RWPE2 (cell line): ENCODE measurements at regions not wholly inside any gene's neighbourhood (a gene's known extent, or its start where the extent isn't known, plus 50 kb on each side); places are given as distances from the start of the nearest gene placed in this dataset.

Source experiments
- ATAC-seq: fragments of 200-7000 bp; cut with Tn5 transposase; 3 replicates; pipeline ENCODE4 v1.9.1; 2021; ENCODE audit warnings: low read depth
- DNase-seq: peaks from one replicate; pipeline ENCODE4 v3.0.0-alpha.2; 2020; ENCODE audit warnings: low spot score
- H3K27ac ChIP-seq: fragments of 450-650 bp; 2 replicates; pipeline ENCODE4 v1.5.1; 2017; ENCODE audit warnings: mild to moderate bottlenecking; ENCODE audit not compliant: poor library complexity, severe bottlenecking
- H3K27me3 ChIP-seq: fragments of 250-450 bp; sonication (Bioruptor Pico); 2 replicates; pipeline ENCODE4 v1.5.1; 2021; ENCODE audit warnings: mild to moderate bottlenecking, moderate library complexity; ENCODE audit not compliant: insufficient read depth, poor library complexity, severe bottlenecking
- H3K36me3 ChIP-seq: fragments of 250-450 bp; sonication (Bioruptor Pico); 2 replicates; pipeline ENCODE4 v1.5.1; 2020; ENCODE audit warnings: low read depth, mild to moderate bottlenecking, moderate library complexity
- H3K4me1 ChIP-seq: fragments of 250-450 bp; sonication (Bioruptor Pico); 2 replicates; pipeline ENCODE4 v1.5.1; 2021; ENCODE audit warnings: mild to moderate bottlenecking, moderate library complexity; ENCODE audit not compliant: insufficient read depth, poor library complexity, severe bottlenecking
- H3K4me3 ChIP-seq: fragments of 250-450 bp; sonication (Bioruptor Pico); 2 replicates; pipeline ENCODE4 v1.5.1; 2021; ENCODE audit warnings: mild to moderate bottlenecking, moderate library complexity; ENCODE audit not compliant: severe bottlenecking
- H3K9me3 ChIP-seq: fragments of 250-450 bp; sonication (Bioruptor Pico); 2 replicates; pipeline ENCODE4 v1.5.1; 2021; ENCODE audit warnings: mild to moderate bottlenecking, moderate library complexity; ENCODE audit not compliant: severe bottlenecking
- TF ChIP-seq, protein P1 (sequence below): fragments of 450-650 bp; IDR thresholded peaks from one replicate; pipeline ENCODE4 v1.5.1; 2017; ENCODE audit warnings: mild to moderate bottlenecking, moderate library complexity; ENCODE audit not compliant: poor library complexity, severe bottlenecking

DNA sequence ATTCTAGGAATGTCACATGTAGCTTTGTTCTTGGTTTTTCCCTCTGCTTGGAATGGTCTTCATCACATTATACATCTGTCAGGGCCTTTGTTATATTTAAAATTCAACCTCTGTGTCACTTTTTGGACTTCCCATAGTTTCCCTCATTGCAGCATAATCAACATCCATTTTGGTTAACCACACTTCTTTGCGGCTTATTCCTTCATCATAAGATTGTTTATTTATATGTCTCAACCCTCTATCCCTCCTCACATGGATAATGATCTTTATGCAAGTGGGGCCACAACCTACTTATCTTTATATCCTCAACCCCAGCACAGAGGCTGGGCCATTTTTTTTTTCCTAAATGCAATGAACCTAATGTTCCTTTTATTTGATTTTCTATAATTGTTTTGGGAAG is 260.0 kb upstream of the THBS1 start:
- TF ChIP-seq, protein P1, sequence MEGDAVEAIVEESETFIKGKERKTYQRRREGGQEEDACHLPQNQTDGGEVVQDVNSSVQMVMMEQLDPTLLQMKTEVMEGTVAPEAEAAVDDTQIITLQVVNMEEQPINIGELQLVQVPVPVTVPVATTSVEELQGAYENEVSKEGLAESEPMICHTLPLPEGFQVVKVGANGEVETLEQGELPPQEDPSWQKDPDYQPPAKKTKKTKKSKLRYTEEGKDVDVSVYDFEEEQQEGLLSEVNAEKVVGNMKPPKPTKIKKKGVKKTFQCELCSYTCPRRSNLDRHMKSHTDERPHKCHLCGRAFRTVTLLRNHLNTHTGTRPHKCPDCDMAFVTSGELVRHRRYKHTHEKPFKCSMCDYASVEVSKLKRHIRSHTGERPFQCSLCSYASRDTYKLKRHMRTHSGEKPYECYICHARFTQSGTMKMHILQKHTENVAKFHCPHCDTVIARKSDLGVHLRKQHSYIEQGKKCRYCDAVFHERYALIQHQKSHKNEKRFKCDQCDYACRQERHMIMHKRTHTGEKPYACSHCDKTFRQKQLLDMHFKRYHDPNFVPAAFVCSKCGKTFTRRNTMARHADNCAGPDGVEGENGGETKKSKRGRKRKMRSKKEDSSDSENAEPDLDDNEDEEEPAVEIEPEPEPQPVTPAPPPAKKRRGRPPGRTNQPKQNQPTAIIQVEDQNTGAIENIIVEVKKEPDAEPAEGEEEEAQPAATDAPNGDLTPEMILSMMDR, result no peak
- ATAC-seq (no peak), DNase-seq (no peak)
- no peak overlapping the region for H3K27ac ChIP-seq
- H3K9me3 ChIP-seq, result peaks cover 9% of the 10 kb centered on the region
- no peak overlapping the region for H3K4me3 ChIP-seq
- 0 out of 2 replicates have a peak, but pooled peaks cover 3% of the 10 kb centered on the region for H3K36me3 ChIP-seq
- H3K27me3 ChIP-seq, result no peaks in the 10 kb centered on the region
- H3K4me1 ChIP-seq, result no peaks in the 10 kb centered on the region

DNA sequence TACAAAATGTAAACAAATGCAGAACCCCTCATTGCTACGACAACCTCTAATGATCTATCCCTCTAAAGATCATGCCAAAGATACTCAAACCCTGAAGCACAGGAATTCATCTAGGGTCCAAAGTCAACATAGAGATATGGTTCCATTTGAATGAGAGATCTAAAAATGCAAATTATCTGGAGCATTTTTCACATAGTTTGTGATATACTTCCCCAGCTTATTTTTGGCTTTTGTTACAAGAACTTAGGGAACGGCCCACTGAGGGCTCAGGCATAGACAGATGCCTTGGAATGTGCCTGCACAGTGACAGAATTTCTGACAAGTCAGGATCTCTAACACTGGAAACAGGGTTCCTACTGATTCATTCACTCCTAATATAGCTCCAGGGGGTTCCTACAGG is 258.9 kb upstream of the THBS1 start:
- Histone ChIP-seq H3K36me3 (0 out of 2 replicates have a peak, but pooled peaks cover 3% of the 10 kb centered on the region), H3K27me3 (no peaks in the 10 kb centered on the region), H3K9me3 (peaks cover 9% of the 10 kb centered on the region), H3K4me3 (no peak overlapping the region), H3K4me1 (no peaks in the 10 kb centered on the region), H3K27ac (no peak overlapping the region)
- ATAC-seq (no peak), DNase-seq (no peak)
- TF ChIP-seq, protein P1, result no peak

DNA sequence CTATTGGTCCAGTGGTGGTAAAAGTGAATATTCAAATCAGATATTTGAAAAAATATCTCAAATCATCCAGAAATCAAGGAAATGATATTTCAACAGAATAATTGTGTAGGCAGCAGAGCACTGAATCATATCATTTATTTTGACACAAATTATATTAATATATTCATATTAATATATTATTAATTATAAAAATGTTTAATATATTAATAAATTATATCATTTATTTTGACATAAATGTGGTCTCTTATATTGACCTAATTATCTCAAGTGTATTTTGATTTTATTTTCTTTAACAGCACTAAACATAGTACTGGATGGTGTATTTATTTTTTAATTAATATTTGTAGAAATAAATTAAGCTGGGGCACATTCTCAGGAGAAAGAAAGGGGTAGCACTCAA is 257.7 kb upstream of the THBS1 start:
- TF ChIP-seq, protein P1, result no peak
- ATAC-seq, result no peak
- no peaks in the 10 kb centered on the region for H3K27me3 ChIP-seq
- H3K4me1 ChIP-seq, result no peaks in the 10 kb centered on the region
- 0 out of 2 replicates have a peak, but pooled peaks cover 3% of the 10 kb centered on the region for H3K36me3 ChIP-seq
- H3K4me3 ChIP-seq, result no peak overlapping the region
- H3K9me3 ChIP-seq, result peaks cover 9% of the 10 kb centered on the region
- no peak overlapping the region for H3K27ac ChIP-seq
- no peak for DNase-seq

DNA sequence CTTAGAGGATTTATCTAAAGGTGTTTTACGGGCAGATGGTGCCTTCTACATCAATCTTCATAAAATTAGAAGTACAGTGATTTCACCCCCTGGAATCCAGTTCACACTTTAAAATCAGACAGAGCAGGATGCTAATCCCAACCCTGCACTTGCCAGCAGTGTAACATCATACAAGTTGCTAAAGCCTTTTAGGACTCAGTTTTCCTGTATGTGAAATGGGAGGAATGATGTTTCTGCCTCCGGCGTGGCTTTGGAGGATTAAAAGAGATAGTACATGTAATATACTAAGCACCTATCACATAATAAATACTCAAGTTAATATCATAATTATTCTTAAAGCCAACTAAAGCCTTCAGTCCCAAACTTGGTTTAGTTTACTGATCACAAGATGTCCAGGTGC is 257.2 kb upstream of the THBS1 start:
- H3K4me1 ChIP-seq, result no peaks in the 10 kb centered on the region
- H3K4me3 ChIP-seq, result no peak overlapping the region
- peaks cover 9% of the 10 kb centered on the region for H3K9me3 ChIP-seq
- H3K36me3 ChIP-seq, result no peaks in the 10 kb centered on the region
- no peaks in the 10 kb centered on the region for H3K27me3 ChIP-seq
- DNase-seq (no peak), ATAC-seq (no peak)
- H3K27ac ChIP-seq, result no peak overlapping the region
- TF ChIP-seq, protein P1, result no peak

DNA sequence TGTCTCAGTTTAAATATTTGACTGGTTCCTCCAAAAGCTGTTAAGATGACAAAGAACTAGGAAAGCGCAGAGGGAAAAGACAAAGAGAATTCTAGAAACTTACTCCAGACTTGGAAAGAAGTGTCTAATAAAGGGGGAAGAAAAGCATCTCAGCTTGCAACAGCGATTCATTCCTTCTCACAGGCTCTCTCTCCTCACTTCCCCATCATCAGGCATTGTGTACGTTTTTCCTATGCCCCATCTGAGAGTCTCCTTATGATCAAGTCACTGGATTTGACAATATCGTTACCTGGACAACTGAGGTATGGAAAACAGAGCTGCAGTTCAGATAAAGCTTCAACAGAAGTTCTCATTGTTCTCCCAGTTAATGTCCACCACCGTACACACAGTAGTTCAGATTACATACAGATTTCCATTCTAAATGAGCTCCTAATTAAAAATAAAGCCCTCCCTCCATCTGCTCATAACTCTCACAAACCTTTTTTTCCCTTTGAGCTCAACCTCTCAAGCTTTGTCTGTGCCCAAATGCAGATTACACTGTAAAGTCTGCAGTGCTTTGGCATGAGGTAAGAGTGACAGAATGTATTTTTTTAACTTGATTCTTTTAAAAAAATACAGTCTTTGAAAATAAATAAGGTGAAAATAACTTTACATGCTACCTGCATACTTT is 254.4 kb upstream of the THBS1 start:
- no peaks in the 10 kb centered on the region for H3K36me3 ChIP-seq
- H3K27me3 ChIP-seq, result no peaks in the 10 kb centered on the region
- TF ChIP-seq, protein P1, result no peak
- H3K4me1 ChIP-seq, result peaks cover under 1% of the 10 kb centered on the region
- H3K9me3 ChIP-seq, result no peaks in the 10 kb centered on the region
- ATAC-seq (no peak), DNase-seq (no peak)
- H3K27ac ChIP-seq, result no peak overlapping the region
- no peak overlapping the region for H3K4me3 ChIP-seq
